GM19023 (cell line): ENCODE measurements at regions not wholly inside any gene's neighbourhood (a gene's known extent, or its start where the extent isn't known, plus 50 kb on each side); places are given as distances from the start of the nearest gene placed in this dataset.

Experiments used
- ATAC-seq: cut with Tn5 transposase; IDR thresholded peaks from one replicate; pipeline ENCODE4 v1.9.1; 2021; ENCODE audit warnings: mild to moderate bottlenecking, moderate library complexity; ENCODE audit not compliant: unreplicated experiment

GRCh38 chr2:215749092-215749957, 264.0 kb downstream of the MREG start:
- no peak for ATAC-seq

DNA sequence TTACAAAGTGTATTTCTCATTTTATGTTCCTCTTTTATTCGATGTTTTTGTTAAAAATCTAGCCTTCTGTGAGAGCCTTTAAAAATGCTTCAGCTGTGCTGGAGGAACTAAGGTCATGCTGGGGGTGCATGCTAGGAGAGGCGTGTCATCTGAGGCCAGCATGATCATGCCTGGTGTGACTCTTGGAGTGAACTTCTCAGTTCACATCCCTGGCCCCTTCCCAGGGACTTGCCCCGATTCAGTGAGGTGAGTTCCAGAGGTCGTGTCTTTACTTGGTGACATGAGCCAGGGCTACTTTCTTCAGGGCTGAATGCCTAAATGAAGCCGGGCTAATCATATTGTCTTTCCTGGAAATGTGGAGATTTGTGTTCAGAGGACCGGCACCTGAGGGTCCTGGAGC, 264.9 kb downstream of the MREG start:
- ATAC-seq, result no peak

DNA sequence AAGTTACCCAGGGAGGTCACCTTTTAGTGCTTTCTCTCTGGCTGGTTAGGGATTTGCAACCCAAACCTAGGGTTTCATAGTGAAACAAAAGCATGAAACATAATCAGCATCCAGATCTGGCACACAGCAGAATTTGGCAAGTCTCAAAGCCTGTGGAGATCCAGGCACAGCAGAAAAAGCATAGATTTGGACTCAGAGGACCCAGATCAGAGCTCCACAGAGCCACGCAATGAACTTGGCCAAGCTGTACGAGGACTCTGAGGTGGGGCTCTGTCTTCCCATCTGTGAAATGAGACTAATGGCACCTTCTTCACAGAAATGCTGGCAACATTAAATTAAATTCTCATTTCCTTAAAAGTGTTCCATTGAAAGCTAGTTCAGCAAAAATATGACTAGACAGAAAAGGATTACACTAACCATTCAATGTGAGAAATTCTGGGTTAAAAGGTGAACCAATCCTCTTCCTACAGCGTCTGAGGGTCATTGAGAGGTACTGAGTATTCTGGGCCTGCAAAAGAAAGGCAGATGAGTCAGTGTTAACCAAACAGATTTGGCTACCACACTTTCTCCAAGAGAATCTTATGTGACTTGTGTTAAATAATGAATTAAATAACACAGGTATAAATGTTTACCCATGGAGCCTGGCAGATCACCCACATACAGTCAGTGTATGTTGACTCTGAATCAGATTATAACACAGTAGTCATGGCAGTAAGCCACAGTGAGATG, 266.3 kb downstream of the MREG start:
- ATAC-seq, result no peak

GRCh38 chr2:215746226-215746886, 267.0 kb downstream of the MREG start:
- no peak for ATAC-seq

DNA sequence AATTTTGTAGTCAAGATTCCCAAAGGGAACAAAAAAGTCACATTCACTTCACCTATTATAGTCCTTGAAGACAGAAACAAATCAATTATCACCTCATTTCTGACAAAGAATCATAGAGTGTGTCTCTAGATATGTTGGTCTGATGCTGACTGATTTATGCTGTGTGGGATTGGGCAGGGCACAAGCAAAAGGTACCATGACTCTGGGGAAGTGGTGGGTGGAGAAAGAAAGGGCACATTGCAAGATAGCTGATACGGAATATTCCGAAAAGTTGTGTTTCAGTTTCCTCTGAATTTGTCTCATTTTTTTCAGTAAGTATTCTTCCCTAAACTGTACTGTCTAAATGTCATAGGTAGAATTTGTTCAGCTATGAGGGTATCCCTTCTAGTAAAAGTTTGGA, 268.0 kb downstream of the MREG start:
- no peak for ATAC-seq

DNA sequence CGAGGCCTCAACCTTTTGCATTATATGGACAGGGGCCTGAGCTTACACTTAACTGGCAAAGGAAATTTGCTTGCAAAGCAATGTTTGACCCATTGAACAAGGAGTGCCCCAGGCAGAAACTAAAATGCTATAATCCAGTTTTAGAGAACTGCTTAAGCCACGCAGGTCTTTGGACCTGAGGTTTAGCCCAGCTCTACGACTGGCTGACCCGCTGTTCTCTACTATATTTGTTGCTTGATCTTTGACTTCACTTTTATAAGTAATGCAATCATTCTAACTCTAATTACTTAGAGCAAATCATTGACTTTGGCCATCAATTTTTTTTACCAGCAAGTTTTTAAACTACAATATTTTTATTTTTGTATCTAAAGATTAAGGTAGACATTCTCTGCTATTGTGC, 268.8 kb downstream of the MREG start:
- ATAC-seq, result no peak

DNA sequence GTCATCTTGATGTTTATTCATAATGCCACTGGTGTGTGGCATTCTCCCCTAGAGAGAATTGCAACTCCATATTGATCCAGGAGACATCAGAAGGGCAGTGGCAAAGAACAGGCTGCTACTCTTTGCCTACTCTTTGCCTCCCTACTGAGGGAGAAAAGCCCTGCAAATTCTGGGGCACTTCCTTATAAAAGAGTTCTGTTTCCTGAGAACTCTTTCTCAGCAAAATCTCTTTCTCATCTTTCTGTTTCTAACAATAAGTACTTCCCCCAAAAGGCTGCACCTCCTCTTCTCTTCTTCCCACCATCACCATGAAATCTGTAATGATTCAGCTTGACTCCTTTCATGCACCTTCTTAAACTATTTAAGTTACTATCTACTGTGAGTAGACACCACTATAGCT, 270.3 kb downstream of the MREG start:
- no peak for ATAC-seq

DNA sequence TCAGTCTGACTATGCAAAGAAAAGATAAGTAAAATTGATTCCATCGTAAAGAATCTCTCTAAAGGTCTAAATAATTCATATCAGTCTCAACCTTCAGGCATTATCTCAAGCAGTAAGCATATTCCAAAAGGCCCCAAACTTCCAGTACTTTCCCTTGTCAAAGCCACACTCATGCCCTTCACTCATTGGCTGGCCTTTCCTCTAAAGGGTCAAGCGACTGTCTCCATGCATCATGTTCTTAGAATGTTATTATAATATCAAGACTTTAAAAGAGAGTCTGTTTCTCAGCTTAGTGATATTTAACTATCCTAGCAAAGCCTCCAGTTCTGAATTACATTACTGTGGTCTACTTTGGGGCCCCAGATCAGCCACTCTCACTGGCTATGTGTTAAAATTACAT, 271.3 kb downstream of the MREG start:
- no peak for ATAC-seq

DNA sequence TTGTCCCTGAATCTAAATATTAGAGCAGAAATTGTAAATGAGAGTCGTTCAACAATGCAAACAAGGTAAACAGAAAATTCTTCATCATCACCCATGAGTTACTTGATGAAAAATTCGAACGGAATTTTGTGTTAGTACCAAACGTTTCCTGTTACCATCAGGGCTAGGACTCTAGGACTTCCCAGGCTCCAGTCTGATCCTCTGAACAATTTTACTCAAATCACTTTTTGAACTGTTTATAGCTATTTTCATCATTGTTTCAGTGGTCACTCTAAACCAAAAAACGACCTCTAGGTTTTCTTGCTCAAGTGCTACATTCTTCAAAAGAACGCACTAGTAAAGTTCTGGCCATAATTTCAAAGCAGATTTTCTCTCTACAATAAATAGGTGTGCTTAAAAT, 273.3 kb downstream of the MREG start:
- no peak for ATAC-seq

DNA sequence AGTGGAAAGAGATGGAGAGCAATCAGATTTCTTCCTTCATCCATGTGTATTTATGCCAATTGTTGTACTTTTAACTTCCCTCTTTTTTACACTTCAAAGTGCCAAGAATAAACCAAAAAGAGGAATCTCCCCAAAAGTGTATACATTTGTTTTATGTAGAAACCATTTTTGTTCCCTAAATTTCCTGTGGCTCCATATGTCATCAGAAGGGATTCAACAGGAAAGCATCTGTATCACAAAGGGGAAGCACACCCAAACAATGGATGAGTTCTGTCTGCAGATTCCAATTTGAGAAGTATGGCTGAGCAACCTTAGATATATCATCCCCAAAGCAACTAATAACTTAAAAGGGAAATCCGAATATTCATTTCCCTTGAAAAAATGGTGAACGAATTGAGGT, 275.0 kb downstream of the MREG start:
- ATAC-seq, result no peak

DNA sequence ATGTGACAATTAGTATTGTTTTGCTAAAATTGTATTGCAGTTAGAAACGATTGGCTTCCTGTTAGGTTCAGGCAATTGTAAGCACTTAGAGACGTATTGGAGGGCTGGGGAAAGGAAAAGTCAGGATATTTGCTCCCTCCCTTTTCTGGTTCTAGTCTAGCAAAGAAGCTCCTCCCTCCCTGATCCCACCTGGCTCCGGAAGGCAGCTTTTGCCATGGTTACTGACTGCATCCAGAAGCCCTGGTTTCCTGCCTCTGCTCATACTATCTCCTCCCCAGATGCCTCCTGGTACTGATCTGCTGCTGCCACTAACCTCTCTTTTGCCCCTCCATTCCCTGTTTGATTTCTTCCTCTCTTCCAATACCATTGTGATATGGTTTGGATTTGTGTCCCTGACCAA, 275.9 kb downstream of the MREG start:
- no peak for ATAC-seq

DNA sequence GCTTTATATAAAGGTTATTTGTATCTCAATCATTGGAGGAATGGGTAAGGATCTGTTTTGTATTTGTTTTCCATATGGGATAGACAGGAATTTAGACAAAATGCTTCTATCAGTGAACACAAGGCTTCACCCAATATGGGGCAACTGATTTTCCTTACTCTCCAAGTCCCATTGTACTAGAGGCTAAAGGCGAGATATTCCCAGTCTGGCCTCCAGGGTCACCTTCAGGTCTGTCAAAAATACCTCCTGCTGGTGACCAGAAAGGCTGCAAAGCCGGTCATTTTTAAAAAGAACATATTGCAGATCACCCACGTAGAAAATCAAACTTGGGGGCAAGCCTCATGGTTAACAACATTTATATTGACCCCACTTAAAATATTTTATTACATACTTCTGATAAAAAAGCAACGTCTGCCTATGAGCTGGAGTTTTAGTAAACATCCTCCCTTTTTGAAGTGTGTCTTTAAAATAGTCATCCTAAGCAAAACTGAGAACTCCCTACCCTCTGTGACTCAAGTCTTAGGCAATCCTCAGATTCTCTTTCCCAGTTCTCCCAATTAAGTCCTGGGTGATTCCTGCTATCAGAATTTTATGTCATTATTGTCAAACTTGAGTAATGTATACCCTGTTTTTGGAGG, 276.6 kb downstream of the MREG start:
- no peak for ATAC-seq

DNA sequence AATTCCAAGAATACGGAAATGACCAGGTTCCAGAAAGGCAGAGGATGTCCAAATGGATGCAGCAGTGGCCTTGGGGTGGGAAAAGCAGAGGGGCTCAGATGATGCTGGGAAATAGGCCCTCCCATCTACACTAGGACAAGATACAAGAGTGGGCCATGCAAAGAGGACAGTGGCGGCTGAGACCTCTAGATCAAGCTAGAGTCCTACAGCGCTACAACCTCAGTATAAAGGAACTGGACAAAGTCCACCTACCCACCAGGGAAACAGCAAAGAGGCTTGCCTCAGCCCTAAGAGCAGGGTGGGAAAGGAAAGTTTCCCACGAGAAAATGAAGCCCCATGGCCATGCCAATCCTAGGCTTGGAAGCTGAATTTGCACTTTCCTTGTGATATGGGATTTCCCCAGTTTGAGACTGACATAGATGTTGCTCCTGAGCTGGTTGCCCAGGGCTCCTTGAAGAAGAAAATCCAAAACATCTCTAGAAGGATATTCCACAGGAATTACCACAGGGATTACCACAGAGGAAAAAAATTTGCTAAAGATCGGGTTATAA, 282.2 kb downstream of the MREG start:
- ATAC-seq, result no peak

GRCh38 chr2:215729985-215730620, 283.2 kb downstream of the MREG start:
- no peak for ATAC-seq

GRCh38 chr2:215728504-215729065, 284.8 kb downstream of the MREG start:
- peak; percentile 73 for ATAC-seq

DNA sequence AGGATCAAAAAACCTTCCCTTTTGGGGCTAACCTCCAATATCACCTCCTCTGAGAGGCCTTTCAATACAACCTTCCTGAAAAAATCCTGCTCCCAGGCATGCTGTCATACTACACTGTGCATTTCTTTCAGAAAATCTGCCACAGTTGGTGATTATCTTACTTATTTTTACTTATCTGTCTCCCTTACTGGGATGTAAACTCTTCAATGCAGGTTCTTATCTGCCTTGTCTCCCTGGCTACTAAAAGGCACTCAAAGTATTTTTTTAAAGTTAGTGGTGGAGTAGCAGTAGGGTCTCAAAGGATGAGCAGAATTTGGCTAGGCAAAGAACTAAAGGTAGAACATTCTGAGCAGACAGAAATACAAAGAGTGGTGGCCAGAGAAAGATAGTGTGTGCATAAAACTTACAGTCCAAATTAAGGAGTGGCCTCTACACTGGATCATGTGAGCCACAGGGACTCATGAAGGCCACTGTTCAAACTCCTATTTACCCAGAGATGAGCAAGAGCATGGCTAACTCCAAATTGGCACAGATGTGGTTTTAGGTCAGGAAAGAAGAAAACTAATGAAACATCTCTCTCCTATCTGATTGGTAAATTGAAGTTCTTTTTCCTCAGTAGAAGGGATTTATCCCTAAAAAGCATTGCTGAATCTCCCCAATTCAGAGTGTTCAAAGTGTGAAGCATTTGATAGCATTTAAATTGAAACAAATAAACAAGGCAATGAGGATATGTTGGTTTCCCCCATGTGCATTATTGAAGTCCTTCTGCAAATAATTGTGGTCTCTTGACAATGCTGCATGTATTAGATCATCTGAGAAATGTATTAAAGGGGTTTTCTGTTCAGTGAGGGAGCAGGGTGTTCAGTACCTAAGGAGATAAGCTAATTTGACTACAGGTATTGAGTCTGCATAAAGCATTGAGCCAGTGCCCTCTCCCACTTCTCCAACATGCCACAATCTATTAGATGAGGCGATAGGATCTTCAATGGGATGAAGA, 285.5 kb downstream of the MREG start:
- no peak for ATAC-seq

DNA sequence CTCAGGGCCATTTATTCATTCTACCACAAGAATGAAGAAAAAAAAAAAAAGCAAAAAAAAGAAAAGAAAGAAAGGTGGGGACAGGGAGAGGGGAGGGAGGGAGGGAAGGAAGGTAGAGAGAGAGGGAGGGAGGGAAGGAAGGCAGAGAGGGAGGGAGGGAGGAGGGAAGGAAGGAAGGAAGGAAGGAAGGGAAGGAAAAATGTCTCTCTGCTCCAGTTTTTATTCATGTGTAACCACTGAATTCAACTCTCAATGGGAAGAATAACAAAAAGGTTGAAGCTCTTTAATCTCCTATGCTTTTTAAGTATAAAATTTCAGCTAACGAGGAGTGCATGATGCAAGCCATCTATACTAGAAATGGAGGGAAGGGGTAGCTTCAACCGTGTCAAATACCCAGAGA, 287.3 kb downstream of the MREG start:
- no peak for ATAC-seq

DNA sequence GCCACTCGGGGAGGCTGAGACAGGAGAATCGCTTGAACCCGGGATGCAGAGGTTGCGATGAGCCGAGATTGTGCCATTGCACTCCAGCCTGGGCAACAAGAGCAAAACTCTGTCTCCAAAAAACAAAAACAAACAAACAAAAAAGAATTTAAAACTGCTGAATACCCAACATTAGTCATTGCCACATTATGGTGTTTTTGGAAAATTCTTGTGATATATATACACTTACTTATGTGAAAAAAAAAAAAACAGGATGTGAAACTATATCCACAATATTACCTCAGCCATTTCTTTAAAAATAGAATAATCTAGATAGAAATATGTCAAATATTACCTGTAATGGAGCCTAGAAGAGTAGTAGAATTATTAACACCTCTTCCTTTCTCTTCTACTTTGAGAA, 288.3 kb upstream of the FN1 start:
- no peak for ATAC-seq

DNA sequence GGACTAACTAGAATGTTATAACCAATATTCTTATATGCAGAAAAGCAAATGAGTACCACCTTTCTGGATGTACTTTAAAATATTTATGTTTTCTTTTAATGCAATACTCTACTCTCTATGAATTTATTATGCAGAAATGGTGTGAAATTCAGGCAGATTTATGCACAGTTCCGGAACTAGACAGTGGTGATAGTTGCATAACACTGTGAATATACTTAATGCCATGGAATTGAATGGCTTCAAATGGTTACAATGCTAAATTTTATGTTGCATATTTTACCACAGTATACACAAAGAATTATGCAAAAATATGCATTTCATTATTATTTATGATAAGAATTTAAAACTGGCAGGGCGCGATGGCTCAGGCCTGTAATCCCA, 287.8 kb upstream of the FN1 start:
- ATAC-seq, result no peak
